Fibroblast of villous mesenchyme (primary cell): ENCODE measurements at regions not wholly inside any gene's neighbourhood (a gene's known extent, or its start where the extent isn't known, plus 50 kb on each side); places are given as distances from the start of the nearest gene placed in this dataset.

Experiments
- DNase-seq: peaks from one replicate; pipeline ENCODE4 v3.0.0-alpha.2; 2010; ENCODE audit warnings: low read depth
- H3K4me3 ChIP-seq: 2 replicates; pipeline ENCODE4 v1.5.1; 2011; ENCODE audit warnings: low read depth, mild to moderate bottlenecking, low read length
- TF ChIP-seq, protein P1 (sequence below): IDR thresholded peaks from 2 replicates; pipeline ENCODE4 v1.5.1; 2012; ENCODE audit warnings: low read depth, mild to moderate bottlenecking, low read length; ENCODE audit not compliant: insufficient read depth

DNA sequence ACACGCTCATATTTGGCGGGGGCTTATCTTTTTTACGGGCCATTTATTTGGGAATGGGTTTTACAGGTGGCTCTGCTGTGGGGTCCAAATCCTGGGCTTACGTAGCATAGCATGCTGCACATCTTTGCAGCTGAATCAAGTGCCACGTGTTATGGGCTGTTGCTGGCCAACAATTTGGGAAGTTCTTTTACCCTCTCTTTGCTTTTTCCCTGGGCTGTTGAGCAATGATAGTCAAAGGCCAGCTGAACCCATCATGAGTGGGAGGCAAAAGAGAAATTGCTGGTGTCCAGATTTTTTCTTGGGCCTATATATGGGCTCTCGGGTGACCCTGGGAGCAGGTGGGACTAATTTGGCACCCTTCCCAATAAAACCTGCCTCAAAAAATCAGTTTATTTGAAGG lies 209.3 kb upstream of the SATB1 start:
- no peak for DNase-seq
- TF ChIP-seq, protein P1, sequence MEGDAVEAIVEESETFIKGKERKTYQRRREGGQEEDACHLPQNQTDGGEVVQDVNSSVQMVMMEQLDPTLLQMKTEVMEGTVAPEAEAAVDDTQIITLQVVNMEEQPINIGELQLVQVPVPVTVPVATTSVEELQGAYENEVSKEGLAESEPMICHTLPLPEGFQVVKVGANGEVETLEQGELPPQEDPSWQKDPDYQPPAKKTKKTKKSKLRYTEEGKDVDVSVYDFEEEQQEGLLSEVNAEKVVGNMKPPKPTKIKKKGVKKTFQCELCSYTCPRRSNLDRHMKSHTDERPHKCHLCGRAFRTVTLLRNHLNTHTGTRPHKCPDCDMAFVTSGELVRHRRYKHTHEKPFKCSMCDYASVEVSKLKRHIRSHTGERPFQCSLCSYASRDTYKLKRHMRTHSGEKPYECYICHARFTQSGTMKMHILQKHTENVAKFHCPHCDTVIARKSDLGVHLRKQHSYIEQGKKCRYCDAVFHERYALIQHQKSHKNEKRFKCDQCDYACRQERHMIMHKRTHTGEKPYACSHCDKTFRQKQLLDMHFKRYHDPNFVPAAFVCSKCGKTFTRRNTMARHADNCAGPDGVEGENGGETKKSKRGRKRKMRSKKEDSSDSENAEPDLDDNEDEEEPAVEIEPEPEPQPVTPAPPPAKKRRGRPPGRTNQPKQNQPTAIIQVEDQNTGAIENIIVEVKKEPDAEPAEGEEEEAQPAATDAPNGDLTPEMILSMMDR, result no peak
- no peak overlapping the region for H3K4me3 ChIP-seq

DNA sequence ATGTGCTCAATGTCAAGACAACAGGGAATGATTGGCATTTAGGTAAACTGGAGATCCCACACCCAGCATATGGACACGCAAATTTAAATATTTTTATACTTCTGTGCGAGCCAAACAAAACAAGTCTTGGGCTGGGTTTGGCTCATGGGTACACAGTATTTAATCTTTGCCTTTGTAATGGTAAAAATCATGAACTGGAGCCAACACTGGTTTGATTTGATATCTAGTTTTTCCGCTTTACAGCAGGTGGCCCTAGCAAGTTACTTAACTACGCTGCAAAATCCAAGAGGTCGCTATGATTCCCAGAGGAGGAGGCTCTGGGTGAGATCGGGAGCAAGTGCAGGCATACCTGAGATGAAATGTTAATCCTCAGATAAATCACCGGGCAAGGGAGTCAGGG lies 207.9 kb upstream of the SATB1 start:
- TF ChIP-seq, protein P1, result no peak
- no peak overlapping the region for H3K4me3 ChIP-seq
- no peak for DNase-seq

DNA sequence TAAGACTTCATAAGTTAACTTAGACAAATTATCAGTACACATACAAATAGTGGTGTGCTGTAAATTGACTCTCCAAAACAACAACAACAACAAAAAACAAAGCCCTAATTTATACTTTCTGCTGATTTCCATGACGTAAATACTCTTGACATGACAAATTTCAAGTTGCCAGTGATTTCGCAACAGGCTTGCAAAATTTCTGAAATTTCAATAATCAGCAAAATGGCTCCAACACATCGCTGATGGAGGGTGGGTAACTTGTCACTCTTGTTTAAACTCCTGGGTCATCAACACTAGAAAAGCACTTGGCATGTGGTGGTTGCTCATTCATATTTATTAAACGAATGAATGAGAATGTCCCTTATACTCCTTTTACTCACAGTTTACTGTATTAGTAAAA lies 205.2 kb upstream of the SATB1 start:
- no peak for DNase-seq
- H3K4me3 ChIP-seq, result no peak overlapping the region
- TF ChIP-seq, protein P1, result no peak

DNA sequence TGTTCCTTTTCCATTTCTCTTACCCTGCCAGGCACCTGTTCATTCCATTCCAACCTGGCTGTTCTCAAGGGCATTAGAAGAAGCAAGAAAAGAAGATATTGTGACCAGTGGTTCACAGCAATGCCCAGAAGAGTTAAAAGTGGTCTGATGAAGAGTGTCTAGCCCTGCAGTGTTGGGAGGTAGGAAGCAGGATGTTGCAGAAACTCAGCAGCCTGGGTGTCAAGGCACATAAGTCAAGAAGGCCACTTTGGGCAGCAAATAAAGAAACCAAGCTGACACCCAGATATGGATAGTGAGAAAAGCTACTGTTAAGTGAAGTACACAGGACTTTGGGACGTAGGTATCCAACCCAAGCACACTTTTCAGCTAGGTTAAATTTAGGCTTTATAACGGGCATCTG lies 199.9 kb upstream of the SATB1 start:
- TF ChIP-seq, protein P1, result no peak
- no peak for DNase-seq
- no peak overlapping the region for H3K4me3 ChIP-seq

DNA sequence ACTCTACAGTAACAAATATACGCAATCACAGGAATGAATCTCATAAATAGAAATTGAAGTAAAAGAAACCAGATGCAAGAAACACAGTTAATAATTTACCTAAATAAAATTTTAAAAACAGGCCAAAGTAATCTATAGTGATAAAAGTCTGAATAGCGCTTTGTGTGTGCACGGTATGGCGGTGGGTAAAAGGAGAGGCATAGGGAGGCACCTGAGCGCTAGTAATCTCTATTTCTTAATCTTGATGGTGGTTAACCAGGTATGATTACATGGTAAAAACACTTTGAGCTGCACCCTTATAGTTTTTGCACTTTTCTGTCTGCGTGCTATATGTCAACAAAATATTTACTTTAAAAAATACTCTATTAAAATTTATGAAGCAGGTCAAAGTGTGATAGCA lies 198.1 kb upstream of the SATB1 start:
- no peak overlapping the region for H3K4me3 ChIP-seq
- no peak for DNase-seq
- TF ChIP-seq, protein P1, result no peak

DNA sequence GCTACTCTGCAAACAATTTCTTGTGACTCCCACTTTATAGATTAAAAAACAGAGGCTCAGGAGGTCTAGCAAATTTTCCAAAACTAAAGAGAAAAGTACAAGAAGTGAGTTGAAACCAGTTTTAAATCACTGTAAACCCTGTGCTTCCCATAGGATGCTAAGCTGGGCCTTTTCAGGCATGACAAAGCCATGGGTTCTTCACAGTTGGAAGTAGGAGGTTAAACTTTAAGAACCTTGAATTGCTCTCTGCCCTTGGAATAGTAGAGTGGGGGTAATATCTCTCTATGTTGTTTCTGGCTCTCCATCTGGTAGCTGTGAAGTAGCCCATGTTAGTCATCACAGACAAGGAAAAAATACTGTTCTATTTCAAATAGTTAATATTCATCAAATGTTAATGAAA lies 193.6 kb upstream of the SATB1 start:
- DNase-seq, result no peak
- TF ChIP-seq, protein P1, result no peak
- no peak overlapping the region for H3K4me3 ChIP-seq

DNA sequence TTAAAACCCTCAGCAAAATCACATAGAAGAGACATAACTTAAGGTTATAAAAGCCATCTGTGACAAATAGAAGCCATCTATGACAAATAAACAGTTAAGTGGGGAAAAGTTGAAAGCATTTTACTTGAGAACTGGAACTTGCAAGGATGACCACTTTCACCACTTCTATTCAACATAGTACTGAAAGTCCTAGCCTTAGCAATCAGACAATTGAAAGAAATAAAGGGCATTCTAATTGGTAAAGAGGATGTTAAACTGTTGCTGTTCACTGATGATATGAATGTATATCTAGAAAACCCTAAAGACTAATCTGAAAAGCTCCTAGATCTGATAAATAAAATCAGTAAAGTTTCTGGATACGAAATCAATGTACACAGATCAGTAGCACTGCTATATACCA lies 186.9 kb upstream of the SATB1 start:
- TF ChIP-seq, protein P1, result no peak
- no peak for DNase-seq
- H3K4me3 ChIP-seq, result no peak overlapping the region
